OCI-LY7 (cell line): ENCODE measurements at regions not wholly inside any gene's neighbourhood (a gene's known extent, or its start where the extent isn't known, plus 50 kb on each side); places are given as distances from the start of the nearest gene placed in this dataset.

Experiments used
- BruUV-seq: library from RNA; stranded (reverse); fragments of 400-500 nt; replicated peaks from 2 replicates; lab custom pipeline; 2021; lab: Mats Ljungman, UMichigan
- CTCF ChIA-PET: fragments of 300-600 bp; sonication (Branson Sonifier 250); formaldehyde crosslinking; loops from one replicate; lab custom pipeline; 2022; ENCODE audit warnings: antibody characterized with exemption; ENCODE audit not compliant: unreplicated experiment; lab: Charles Lee
- POLR2A ChIA-PET: fragments of 300-600 bp; sonication (Branson Sonifier 250); formaldehyde crosslinking; loops from one replicate; lab custom pipeline; 2022; ENCODE audit warnings: antibody characterized with exemption; lab: Charles Lee
- DNase-seq: peaks from one replicate; pipeline ENCODE4 v3.0.0-alpha.2; 2015; ENCODE audit warnings: low spot score
- H2AFZ ChIP-seq: fragments of 200-600 bp; sonication (generic), shearing (Covaris generic); 2 replicates; pipeline ENCODE4 v1.6.1; 2014; ENCODE audit warnings: mild to moderate bottlenecking, antibody characterized with exemption, low read length, moderate library complexity
- H3K27ac ChIP-seq: fragments of 200-600 bp; sonication (generic); 2 replicates; pipeline ENCODE4 v1.5.1; 2014; ENCODE audit warnings: mixed run types, low read depth, mild to moderate bottlenecking, moderate library complexity, low read length, inconsistent platforms; ENCODE audit not compliant: poor library complexity, severe bottlenecking
- H3K36me3 ChIP-seq: fragments of 200-600 bp; sonication (generic); 2 replicates; pipeline ENCODE4 v1.6.1; 2014; ENCODE audit warnings: mild to moderate bottlenecking, antibody characterized with exemption, low read length, moderate library complexity, mixed read lengths; ENCODE audit not compliant: insufficient read depth
- H3K4me1 ChIP-seq: fragments of 200-600 bp; sonication (generic); 2 replicates; pipeline ENCODE4 v1.5.1; 2014; ENCODE audit warnings: mild to moderate bottlenecking, low read length; ENCODE audit not compliant: insufficient read depth, poor library complexity, severe bottlenecking
- H3K4me2 ChIP-seq: fragments of 200-600 bp; sonication (generic); 2 replicates; pipeline ENCODE4 v1.6.1; 2014; ENCODE audit warnings: mild to moderate bottlenecking, low read length
- H3K4me3 ChIP-seq: fragments of 200-600 bp; sonication (generic); 2 replicates; pipeline ENCODE4 v1.5.1; 2014; ENCODE audit warnings: mild to moderate bottlenecking, low read depth, low read length; ENCODE audit not compliant: poor library complexity, severe bottlenecking
- H3K79me2 ChIP-seq: fragments of 200-600 bp; sonication (generic); 2 replicates; pipeline ENCODE4 v1.6.1; 2016; ENCODE audit warnings: low read depth, mild to moderate bottlenecking, low read length, moderate library complexity, mixed read lengths; ENCODE audit not compliant: insufficient read depth
- H3K9me2 ChIP-seq: fragments of 200-600 bp; sonication (generic); 2 replicates; pipeline ENCODE4 v1.6.1; 2016; ENCODE audit warnings: mild to moderate bottlenecking, low read length, mixed read lengths; ENCODE audit not compliant: insufficient read depth
- H3K9me3 ChIP-seq: fragments of 200-600 bp; sonication (generic); 2 replicates; pipeline ENCODE4 v1.6.1; 2014; ENCODE audit warnings: mild to moderate bottlenecking, mixed run types, low read length, mixed read lengths
- H4K20me1 ChIP-seq: fragments of 200-600 bp; sonication (generic); 2 replicates; pipeline ENCODE4 v1.6.1; 2014; ENCODE audit warnings: mild to moderate bottlenecking, antibody characterized with exemption, low read length, moderate library complexity, mixed read lengths; ENCODE audit not compliant: insufficient read depth
- EZH2phosphoT487 ChIP-seq: fragments of 200-600 bp; sonication (generic); IDR thresholded peaks from 2 replicates; pipeline ENCODE4 v1.6.1; 2018; ENCODE audit warnings: low read depth, borderline replicate concordance, mild to moderate bottlenecking, mixed run types, antibody characterized with exemption, low read length, moderate library complexity, mixed read lengths
- intact Hi-C: fragments of 100-400 bp; cut with micrococcal nuclease; formaldehyde crosslinking; loops from one replicate; pipeline ENCODE4 v1.10.0; 2022; ENCODE audit not compliant: unreplicated experiment
- TF ChIP-seq, protein P1 (sequence below): fragments of 200-600 bp; sonication (generic); conservative IDR thresholded peaks from 2 replicates; pipeline ENCODE4 v1.5.1; 2014; ENCODE audit warnings: mild to moderate bottlenecking, antibody characterized with exemption, low read length, moderate library complexity, mixed read lengths

DNA sequence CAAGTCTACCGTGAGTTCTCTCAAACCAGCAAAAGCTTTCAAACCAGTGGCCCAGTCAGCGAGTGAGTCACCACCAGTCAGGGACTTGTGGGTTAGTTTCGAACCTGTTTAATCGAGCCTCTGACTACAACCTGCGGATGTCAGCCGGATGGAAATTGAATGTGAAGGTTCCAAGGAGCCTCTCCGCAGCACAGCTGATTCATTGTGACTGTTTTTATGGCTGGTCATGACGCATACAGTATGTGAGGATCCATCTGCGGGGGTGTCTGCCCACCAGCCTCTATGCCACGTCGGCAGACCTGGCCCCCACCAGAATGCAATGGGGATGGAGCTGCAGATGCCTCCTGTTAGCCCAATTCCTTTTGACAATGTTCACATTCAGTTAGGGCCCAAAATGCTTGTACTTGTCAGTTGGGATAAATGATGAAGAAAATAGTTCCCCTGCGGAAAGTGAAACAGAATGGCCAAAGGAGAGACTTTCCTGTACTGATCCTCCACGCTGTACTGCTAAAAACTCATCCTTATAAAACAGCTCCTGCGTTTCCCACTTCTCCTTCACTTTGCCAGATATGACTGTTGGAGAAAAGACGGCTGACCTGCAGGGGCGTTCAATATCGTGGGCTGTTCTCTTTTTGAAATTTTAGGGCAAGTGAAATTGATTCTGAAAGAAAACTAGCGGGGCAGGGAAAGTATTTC, 206.6 kb downstream of the TFAP2B start:
- POLR2A ChIA-PET, result no interaction called here
- CTCF ChIA-PET, result no interaction called here
- Histone ChIP-seq H3K27ac (no peak overlapping the region), H3K9me3 (no peaks in the 10 kb centered on the region), H3K4me2 (no peak overlapping the region), H2AFZ (no peak overlapping the region), H3K4me3 (no peak overlapping the region), H3K36me3 (no peaks in the 10 kb centered on the region), H3K4me1 (no peaks in the 10 kb centered on the region), H3K9me2 (no peaks in the 10 kb centered on the region), H4K20me1 (no peaks in the 10 kb centered on the region), H3K79me2 (no peaks in the 10 kb centered on the region)
- BruUV-seq, result no TSS peak
- no peak for TF ChIP-seq EZH2phosphoT487
- TF ChIP-seq, protein P1, sequence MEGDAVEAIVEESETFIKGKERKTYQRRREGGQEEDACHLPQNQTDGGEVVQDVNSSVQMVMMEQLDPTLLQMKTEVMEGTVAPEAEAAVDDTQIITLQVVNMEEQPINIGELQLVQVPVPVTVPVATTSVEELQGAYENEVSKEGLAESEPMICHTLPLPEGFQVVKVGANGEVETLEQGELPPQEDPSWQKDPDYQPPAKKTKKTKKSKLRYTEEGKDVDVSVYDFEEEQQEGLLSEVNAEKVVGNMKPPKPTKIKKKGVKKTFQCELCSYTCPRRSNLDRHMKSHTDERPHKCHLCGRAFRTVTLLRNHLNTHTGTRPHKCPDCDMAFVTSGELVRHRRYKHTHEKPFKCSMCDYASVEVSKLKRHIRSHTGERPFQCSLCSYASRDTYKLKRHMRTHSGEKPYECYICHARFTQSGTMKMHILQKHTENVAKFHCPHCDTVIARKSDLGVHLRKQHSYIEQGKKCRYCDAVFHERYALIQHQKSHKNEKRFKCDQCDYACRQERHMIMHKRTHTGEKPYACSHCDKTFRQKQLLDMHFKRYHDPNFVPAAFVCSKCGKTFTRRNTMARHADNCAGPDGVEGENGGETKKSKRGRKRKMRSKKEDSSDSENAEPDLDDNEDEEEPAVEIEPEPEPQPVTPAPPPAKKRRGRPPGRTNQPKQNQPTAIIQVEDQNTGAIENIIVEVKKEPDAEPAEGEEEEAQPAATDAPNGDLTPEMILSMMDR, result no peak
- no peak for DNase-seq
- intact Hi-C loops, result no loop called here

GRCh38 chr6:51027283-51028065, 208.8 kb downstream of the TFAP2B start:
- intact Hi-C loops, result no loop called here
- Histone ChIP-seq H3K27ac (no peak overlapping the region), H3K79me2 (no peaks in the 10 kb centered on the region), H3K36me3 (no peaks in the 10 kb centered on the region), H2AFZ (no peak overlapping the region), H3K4me1 (no peaks in the 10 kb centered on the region), H4K20me1 (no peaks in the 10 kb centered on the region), H3K9me2 (no peaks in the 10 kb centered on the region), H3K4me2 (no peak overlapping the region), H3K9me3 (no peaks in the 10 kb centered on the region), H3K4me3 (no peak overlapping the region)
- no peak for DNase-seq
- ChIA-PET CTCF (no interaction called here), POLR2A (interaction anchor here (0.6 to 0.8 kb wide), 2 partner anchors 11 to 31 kb away, joined by 3 read pairs; no protein-coding TSS in a partner anchor)
- no TSS peak for BruUV-seq
- no peak for TF ChIP-seq EZH2phosphoT487
- TF ChIP-seq, protein P1, result no peak

DNA sequence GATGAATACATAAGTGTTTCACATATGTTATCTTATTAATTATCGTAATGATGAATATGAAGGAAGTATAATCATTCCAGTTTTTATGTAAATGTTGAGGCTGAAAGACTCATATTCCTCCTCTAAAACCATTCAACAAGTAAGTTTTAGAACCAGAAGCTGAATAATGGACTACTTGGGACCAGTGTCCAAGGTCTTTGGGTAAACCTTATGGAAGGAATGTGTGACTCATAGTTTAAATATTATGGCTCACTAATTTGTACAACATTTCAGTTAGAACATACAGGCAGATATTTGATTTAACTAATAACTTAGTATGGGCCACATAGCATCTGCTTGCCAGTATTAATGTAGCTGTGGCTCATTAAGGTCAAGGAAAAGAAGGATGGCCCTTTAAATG, 209.6 kb downstream of the TFAP2B start:
- no TSS peak for BruUV-seq
- ChIA-PET POLR2A (no interaction called here), CTCF (no interaction called here)
- intact Hi-C loops, result no loop called here
- no peak for DNase-seq
- Histone ChIP-seq H3K36me3 (no peaks in the 10 kb centered on the region), H2AFZ (no peak overlapping the region), H3K27ac (no peak overlapping the region), H4K20me1 (no peaks in the 10 kb centered on the region), H3K4me3 (no peak overlapping the region), H3K79me2 (no peaks in the 10 kb centered on the region), H3K9me3 (no peaks in the 10 kb centered on the region), H3K4me2 (no peak overlapping the region), H3K9me2 (no peaks in the 10 kb centered on the region), H3K4me1 (no peaks in the 10 kb centered on the region)
- no peak for TF ChIP-seq EZH2phosphoT487
- TF ChIP-seq, protein P1, result no peak
